Fibroblast of skin of left biceps (primary cell): ENCODE measurements at regions not wholly inside any gene's neighbourhood (a gene's known extent, or its start where the extent isn't known, plus 50 kb on each side); places are given as distances from the start of the nearest gene placed in this dataset.
"Not testable (repeated sequence)": the region's sequence is repeated elsewhere in the genome, so short reads cannot be mapped to it uniquely, and the experiment has no call there.

Experiments used
- DNase-seq, 2 experiments: peaks; one replicate each; pipeline ENCODE4 v3.0.0-alpha.2; 2013; ENCODE audit warnings: low read depth in 2 of 2

- DNase-seq = no peak
These were observed 334.7 kb upstream of the PIK3R1 start for GRCh38 chr5:67880876-67881275.

- DNase-seq = no peak
These were observed 335.1 kb upstream of the PIK3R1 start for GRCh38 chr5:67880511-67880805.

- peak in 1 of 2 experiments; percentile 4 for DNase-seq
These were observed 335.7 kb upstream of the PIK3R1 start for GRCh38 chr5:67879620-67880510.

GRCh38 chr5:67878933-67879332, 336.6 kb upstream of the PIK3R1 start:
- DNase-seq = no peak

GRCh38 chr5:67876371-67876770, 339.2 kb upstream of the PIK3R1 start:
- no peak for DNase-seq

GRCh38 chr5:67875601-67876000, 340.0 kb upstream of the PIK3R1 start:
- peak; percentile 30 to 45 for DNase-seq

- DNase-seq = no peak
These were observed 341.6 kb upstream of the PIK3R1 start for GRCh38 chr5:67873935-67874334.

- DNase-seq = no peak
These were observed 344.9 kb upstream of the PIK3R1 start for GRCh38 chr5:67870662-67871061.

- DNase-seq = not testable (repeated sequence)
These were observed 351.2 kb upstream of the PIK3R1 start for GRCh38 chr5:67864335-67864734.

GRCh38 chr5:67858471-67859031, 357.0 kb upstream of the PIK3R1 start:
- DNase-seq = no peak

- DNase-seq = no peak
These were observed 358.1 kb upstream of the PIK3R1 start for GRCh38 chr5:67857502-67857901.

GRCh38 chr5:67855523-67855922, 360.0 kb upstream of the PIK3R1 start:
- no peak for DNase-seq

- DNase-seq = not testable (repeated sequence)
These were observed 364.6 kb upstream of the PIK3R1 start for GRCh38 chr5:67850906-67851305.

- DNase-seq = no peak
These were observed 370.6 kb upstream of the PIK3R1 start for GRCh38 chr5:67844924-67845323.

- DNase-seq = no peak
These were observed 372.8 kb upstream of the PIK3R1 start for GRCh38 chr5:67842806-67843205.

- not testable (repeated sequence) for DNase-seq
These were observed 378.3 kb upstream of the PIK3R1 start for GRCh38 chr5:67837225-67837624.

- DNase-seq = not testable (repeated sequence)
These were observed 379.1 kb upstream of the PIK3R1 start for GRCh38 chr5:67836496-67836895.

- no peak for DNase-seq
These were observed 384.5 kb upstream of the PIK3R1 start for GRCh38 chr5:67831048-67831447.

GRCh38 chr5:67827541-67827940, 388.0 kb upstream of the PIK3R1 start:
- DNase-seq = no peak

GRCh38 chr5:67824852-67825251, 390.7 kb upstream of the PIK3R1 start:
- DNase-seq = no peak

GRCh38 chr5:67817652-67818051, 397.9 kb upstream of the PIK3R1 start:
- DNase-seq = no peak

GRCh38 chr5:67816456-67816855, 399.1 kb upstream of the PIK3R1 start:
- DNase-seq = no peak
